GM10248 (cell line): ENCODE measurements at regions not wholly inside any gene's neighbourhood (a gene's known extent, or its start where the extent isn't known, plus 50 kb on each side); places are given as distances from the start of the nearest gene placed in this dataset.

Source experiments
- CTCF ChIA-PET: fragments of 300-600 bp; sonication (Branson Sonifier 250); formaldehyde crosslinking; extraction: SDS; loops from one replicate; lab custom pipeline; 2021; ENCODE audit warnings: antibody characterized with exemption; lab: Yijun Ruan, JAX
- POLR2A ChIA-PET: fragments of 350-650 bp; sonication (Branson Sonifier 250); formaldehyde crosslinking; extraction: SDS; loops from one replicate; lab custom pipeline; 2020; ENCODE audit warnings: antibody characterized with exemption; lab: Yijun Ruan, JAX
- DNase-seq: peaks from one replicate; pipeline ENCODE4 v3.0.0; 2012; ENCODE audit errors: extremely low spot score
- TF ChIP-seq, protein P1 (sequence below): IDR thresholded peaks from 2 replicates; pipeline ENCODE4 v1.5.1; 2012; ENCODE audit warnings: mild to moderate bottlenecking, low read depth; ENCODE audit errors: extremely low read depth, missing control alignments, control extremely low read depth

DNA sequence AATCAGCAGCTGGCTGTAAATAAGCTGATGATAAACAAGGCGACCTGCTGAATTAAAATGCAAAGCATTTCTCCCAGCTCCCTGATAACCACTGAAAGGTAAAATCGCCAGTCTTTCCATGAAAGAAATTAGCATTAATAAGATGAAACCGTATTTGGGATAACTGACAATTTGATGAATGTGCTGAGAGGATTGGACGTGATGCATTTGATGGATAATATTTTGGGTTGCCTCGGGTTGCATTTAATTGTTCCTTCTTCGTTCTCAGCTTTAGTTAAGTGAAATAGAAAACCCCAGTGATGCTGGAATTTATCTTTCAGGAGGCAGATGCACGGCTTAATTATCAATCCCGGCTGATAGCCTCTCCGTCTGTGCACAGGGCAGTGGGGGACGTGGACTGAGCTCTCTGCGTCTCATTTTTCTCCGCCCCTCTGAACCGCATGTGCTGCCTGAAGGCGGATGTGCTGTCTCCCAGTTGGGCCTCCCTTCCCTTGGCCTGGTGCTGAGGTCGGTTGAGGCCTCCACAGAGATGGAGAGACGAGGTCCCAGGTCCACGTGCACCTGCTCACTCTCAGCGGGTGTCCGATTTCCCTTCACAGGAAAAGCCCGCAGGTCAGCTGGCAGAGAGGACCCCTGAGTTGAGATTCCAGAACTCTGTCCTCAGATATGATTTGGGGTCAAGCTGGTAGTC is 846.2 kb downstream of the BRD1 start:
- POLR2A ChIA-PET: interaction anchor here (0.6 kb wide), 1 partner anchor 27 kb away, joined by 4 read pairs; no protein-coding TSS in a partner anchor
- TF ChIP-seq, protein P1, sequence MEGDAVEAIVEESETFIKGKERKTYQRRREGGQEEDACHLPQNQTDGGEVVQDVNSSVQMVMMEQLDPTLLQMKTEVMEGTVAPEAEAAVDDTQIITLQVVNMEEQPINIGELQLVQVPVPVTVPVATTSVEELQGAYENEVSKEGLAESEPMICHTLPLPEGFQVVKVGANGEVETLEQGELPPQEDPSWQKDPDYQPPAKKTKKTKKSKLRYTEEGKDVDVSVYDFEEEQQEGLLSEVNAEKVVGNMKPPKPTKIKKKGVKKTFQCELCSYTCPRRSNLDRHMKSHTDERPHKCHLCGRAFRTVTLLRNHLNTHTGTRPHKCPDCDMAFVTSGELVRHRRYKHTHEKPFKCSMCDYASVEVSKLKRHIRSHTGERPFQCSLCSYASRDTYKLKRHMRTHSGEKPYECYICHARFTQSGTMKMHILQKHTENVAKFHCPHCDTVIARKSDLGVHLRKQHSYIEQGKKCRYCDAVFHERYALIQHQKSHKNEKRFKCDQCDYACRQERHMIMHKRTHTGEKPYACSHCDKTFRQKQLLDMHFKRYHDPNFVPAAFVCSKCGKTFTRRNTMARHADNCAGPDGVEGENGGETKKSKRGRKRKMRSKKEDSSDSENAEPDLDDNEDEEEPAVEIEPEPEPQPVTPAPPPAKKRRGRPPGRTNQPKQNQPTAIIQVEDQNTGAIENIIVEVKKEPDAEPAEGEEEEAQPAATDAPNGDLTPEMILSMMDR: no peak
- CTCF ChIA-PET: no interaction called here
- DNase-seq: no peak

DNA sequence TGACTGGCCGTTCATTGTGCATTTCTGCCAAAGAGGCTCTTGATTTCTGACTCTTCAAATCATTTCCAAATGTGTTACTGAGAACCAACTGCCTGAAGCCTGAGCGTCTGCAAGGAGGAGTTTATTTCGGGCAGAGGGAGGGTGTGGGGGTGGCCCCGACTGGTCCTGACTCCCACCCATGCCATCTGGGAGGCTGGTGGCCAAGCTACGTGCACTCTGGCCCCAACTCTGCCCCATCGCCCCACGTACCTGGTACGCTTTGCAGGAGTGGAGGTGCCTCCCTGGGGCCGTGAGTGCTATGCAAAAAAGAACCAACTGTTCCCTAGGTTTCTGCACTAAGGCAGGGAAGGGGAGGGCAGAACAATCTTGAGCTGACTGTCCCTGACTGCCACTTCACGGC is 846.8 kb downstream of the BRD1 start:
- TF ChIP-seq, protein P1: no peak
- ChIA-PET CTCF (interaction anchor here (0.9 kb wide), 1 partner anchor 38 kb away, joined by 3 read pairs; no protein-coding TSS in a partner anchor), POLR2A (interaction anchor here (0.6 kb wide), 1 partner anchor 27 kb away, joined by 4 read pairs; no protein-coding TSS in a partner anchor)
- no peak for DNase-seq

DNA sequence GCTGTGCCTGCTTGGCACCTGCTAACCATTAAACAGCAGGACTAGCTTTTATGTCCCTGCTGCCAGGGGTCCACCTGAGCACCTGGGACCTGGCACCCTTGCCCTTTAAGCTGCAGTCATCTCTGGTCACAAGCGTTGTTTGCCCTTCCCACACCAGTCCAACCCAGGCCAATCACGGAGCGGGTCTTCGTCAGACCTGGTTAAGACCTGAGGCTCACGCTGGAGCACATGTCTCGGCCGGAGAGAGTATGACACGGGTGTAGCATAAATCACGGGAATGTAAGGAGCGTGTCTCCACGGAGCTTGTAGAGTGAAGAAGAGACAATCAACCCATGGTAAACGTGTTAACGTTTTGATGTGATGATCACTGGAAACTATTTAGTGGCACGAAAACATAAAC is 847.3 kb downstream of the BRD1 start:
- ChIA-PET POLR2A (no interaction called here), CTCF (interaction anchor here (0.9 kb wide), 1 partner anchor 37 kb away, joined by 3 read pairs; no protein-coding TSS in a partner anchor)
- TF ChIP-seq, protein P1: no peak
- DNase-seq: no peak

DNA sequence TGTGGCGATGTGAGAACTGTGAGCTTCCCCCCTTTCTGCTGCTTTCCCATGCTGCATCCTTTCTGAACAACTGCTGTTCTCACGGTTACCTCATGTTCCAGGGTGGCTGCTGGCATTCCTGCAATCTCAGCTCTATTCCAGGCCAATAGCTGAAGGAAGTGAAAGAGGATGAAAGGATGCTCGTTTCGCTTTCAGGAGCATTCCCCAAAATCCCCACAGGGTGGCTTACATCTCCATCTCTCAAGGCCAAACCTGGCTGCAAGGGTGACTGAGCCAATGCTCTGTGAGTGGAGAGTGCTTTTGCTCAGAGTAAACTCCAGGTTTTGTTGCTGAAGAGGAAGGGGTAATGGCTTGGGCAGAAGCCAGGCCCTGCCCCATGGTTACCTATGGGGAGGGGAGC is 848.2 kb downstream of the BRD1 start:
- ChIA-PET CTCF (no interaction called here), POLR2A (no interaction called here)
- TF ChIP-seq, protein P1: no peak
- DNase-seq: no peak

DNA sequence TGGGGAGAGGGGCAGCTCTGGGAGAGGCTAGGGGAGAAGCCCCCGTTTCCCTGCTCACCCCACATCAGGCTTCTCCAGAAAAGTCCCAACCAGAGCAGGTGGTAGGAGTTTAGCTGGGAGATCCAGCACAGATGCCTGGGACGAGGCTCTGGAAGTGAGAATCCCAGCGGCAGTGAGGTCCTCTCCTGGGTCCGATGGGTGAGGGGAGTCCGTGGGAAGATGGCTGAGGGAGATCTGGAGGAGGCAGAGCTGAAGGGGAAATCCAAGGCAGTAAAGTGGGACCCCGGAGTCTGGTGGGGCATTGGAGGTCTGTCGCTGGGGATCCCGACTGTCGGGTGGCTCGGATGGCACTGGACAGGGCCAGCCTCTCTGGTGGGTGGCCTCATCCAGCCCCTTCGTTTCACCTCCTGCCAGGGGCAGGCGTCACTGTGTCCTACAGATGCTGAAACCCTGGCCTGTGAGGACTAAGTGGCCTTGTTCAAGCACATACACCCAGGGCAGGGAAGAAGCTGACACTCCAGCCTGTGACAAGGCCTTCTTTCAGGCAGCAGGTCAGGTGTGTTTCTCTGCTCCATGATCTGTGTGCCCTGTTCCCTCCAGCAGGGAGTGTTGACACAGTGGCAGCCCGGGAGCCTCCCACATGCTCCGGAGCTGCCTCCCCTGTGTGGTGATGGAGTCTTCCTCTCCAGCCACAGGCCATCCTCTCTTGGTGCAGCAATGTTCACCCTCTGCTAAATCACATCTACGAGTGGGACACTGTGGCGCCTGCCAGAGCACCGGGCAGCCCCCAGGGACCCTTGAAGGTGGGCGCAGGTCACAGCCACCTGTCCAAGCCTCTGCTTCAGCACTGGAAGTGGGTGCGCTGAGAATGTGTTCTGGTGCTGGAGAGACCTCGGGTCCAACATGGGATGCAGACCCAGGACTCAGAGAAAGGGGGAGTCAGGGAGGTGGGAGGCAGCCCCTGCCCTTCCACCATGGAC is 850.8 kb downstream of the BRD1 start:
- TF ChIP-seq, protein P1: no peak
- ChIA-PET POLR2A (no interaction called here), CTCF (no interaction called here)
- DNase-seq: no peak

DNA sequence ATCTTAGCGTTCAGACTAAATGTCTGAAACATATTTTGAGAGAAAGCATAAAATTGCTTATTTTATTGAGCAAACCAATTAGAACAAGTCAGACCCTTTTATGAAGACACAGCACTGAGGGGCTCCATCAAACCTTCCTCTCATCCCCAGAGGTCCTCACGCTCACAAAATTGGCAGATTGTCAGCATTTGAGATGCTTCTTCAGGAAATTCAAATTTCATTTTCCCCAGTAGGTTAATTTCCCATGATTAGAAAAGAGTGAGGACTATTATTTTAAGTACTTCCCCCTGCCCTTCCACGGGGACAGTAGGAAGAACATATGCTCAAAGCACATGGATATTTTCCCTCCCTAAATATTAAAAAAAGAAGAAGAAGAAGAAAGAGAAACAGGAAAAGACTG is 851.8 kb downstream of the BRD1 start:
- TF ChIP-seq, protein P1: no peak
- ChIA-PET POLR2A (no interaction called here), CTCF (no interaction called here)
- DNase-seq: no peak
